GM13977 (cell line): ENCODE measurements at regions not wholly inside any gene's neighbourhood (a gene's known extent, or its start where the extent isn't known, plus 50 kb on each side); places are given as distances from the start of the nearest gene placed in this dataset.

Source experiments
- DNase-seq: peaks from one replicate; pipeline ENCODE4 v3.0.0; 2012; ENCODE audit warnings: low spot score
- CTCF ChIP-seq: IDR thresholded peaks from 2 replicates; pipeline ENCODE4 v1.5.1; 2012; ENCODE audit warnings: mild to moderate bottlenecking, control low read depth; ENCODE audit not compliant: insufficient read depth; ENCODE audit errors: extremely low read depth, missing control alignments
- in situ Hi-C: fragments of 300-500 bp; cut with MboI; formaldehyde crosslinking; loops from one replicate; pipeline ENCODE4 v1.12.0; 2022; ENCODE audit warnings: low sequenced_read_pairs, low pct_unique_long_range_greater_than_20kb, mixed read lengths, inconsistent platforms; ENCODE audit not compliant: unreplicated experiment

DNA sequence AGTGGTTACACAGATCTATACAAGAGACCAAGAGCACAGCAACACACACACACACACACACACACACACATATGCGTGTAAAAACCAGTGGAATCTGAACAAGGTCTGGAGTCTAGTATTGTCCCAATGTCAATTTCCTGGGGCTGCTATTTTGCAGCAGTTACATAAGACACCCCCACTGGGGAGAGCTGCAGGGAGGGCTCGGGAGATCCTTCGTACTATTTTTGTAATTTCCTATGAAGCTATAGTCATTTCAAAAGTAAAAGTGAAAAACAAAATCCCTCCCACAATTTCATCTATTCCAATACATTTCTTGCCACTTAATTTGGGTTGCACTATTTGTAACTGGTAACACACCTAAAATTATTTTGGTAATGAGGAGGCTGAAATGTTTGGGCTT lies 68.5 kb downstream of the C16orf95 start:
- no peak for TF ChIP-seq CTCF
- no peak for DNase-seq
- in situ Hi-C loops: no loop called here

GRCh38 chr16:87249425-87249824 lies 67.8 kb downstream of the C16orf95 start:
- TF ChIP-seq CTCF: no peak
- in situ Hi-C loops: no loop called here
- DNase-seq: no peak

GRCh38 chr16:87250431-87250960 lies 66.7 kb downstream of the C16orf95 start:
- in situ Hi-C loops: no loop called here
- DNase-seq: no peak
- TF ChIP-seq CTCF: no peak

- TF ChIP-seq CTCF: no peak
- in situ Hi-C loops: no loop called here
- no peak for DNase-seq
Measured at GRCh38 chr16:87252269-87252970, 64.8 kb downstream of the C16orf95 start.
